ENCODE measurements at regions not wholly inside any gene's neighbourhood (a gene's known extent, or its start where the extent isn't known, plus 50 kb on each side); places are given as distances from the start of the nearest gene placed in this dataset.
"Not testable (repeated sequence)": the region's sequence is repeated elsewhere in the genome, so short reads cannot be mapped to it uniquely, and the experiment has no call there.

GRCh38 chr11:80702264-80702663, 1261.4 kb upstream of the TENM4 start:
- no peak for DNase-seq (ENCODE audit: low read depth, low spot score)
- Mint-ChIP-seq H3K4me3 (no peak overlapping the region), H3K4me1 (peaks cover 11% of the 10 kb centered on the region), H3K36me3 (ENCODE audit: low read depth) (peaks cover 2% of the 10 kb centered on the region), H3K27ac (ENCODE audit: unreplicated experiment) (no peak overlapping the region), H3K9me3 (peaks cover 6% of the 10 kb centered on the region), H3K27me3 (ENCODE audit: low read depth) (no peaks in the 10 kb centered on the region)
- no peak for TF ChIP-seq CTCF (conservative IDR thresholded peaks at IDR 0.05)

- Mint-ChIP-seq H3K36me3 (ENCODE audit: low read depth) (no peaks in the 10 kb centered on the region), H3K4me1 (peaks cover 11% of the 10 kb centered on the region), H3K27me3 (ENCODE audit: low read depth) (no peaks in the 10 kb centered on the region), H3K27ac (ENCODE audit: unreplicated experiment) (no peak overlapping the region), H3K4me3 (no peak overlapping the region), H3K9me3 (peaks cover 2% of the 10 kb centered on the region)
- no peak for DNase-seq (ENCODE audit: low read depth, low spot score)
- TF ChIP-seq CTCF (conservative IDR thresholded peaks at IDR 0.05) = no peak
Observed at GRCh38 chr11:80700386-80700785, 1259.6 kb upstream of the TENM4 start.

GRCh38 chr11:80699406-80700177, 1258.8 kb upstream of the TENM4 start:
- H3K27ac Mint-ChIP-seq (ENCODE audit: unreplicated experiment); H3K9me3 Mint-ChIP-seq; DNase-seq (ENCODE audit: low read depth, low spot score): not testable (repeated sequence)

GRCh38 chr11:80698637-80699036, 1257.8 kb upstream of the TENM4 start:
- Mint-ChIP-seq H3K4me3 (no peak overlapping the region), H3K27ac (ENCODE audit: unreplicated experiment) (no peak overlapping the region), H3K4me1 (peaks cover 11% of the 10 kb centered on the region), H3K9me3 (no peaks in the 10 kb centered on the region), H3K36me3 (ENCODE audit: low read depth) (no peaks in the 10 kb centered on the region), H3K27me3 (ENCODE audit: low read depth) (no peaks in the 10 kb centered on the region)
- TF ChIP-seq CTCF (conservative IDR thresholded peaks at IDR 0.05) = no peak
- DNase-seq (ENCODE audit: low read depth, low spot score) = no peak

More at GRCh38 chr11:80699406-80700177, 1258.8 kb upstream of the TENM4 start:
- not testable (repeated sequence) for H3K27me3 Mint-ChIP-seq (ENCODE audit: low read depth); H3K36me3 Mint-ChIP-seq (ENCODE audit: low read depth); H3K4me3 Mint-ChIP-seq
- peaks cover 11% of the 10 kb centered on the region for H3K4me1 Mint-ChIP-seq

- Mint-ChIP-seq H3K4me3 (no peak overlapping the region), H3K4me1 (peaks cover 2% of the 10 kb centered on the region), H3K9me3 (no peaks in the 10 kb centered on the region), H3K27ac (ENCODE audit: unreplicated experiment) (no peak overlapping the region), H3K27me3 (ENCODE audit: low read depth) (no peaks in the 10 kb centered on the region), H3K36me3 (ENCODE audit: low read depth) (no peaks in the 10 kb centered on the region)
- DNase-seq (ENCODE audit: low read depth, low spot score) = no peak
- TF ChIP-seq CTCF (conservative IDR thresholded peaks at IDR 0.05) = no peak
Observed at GRCh38 chr11:80694385-80694784, 1253.6 kb upstream of the TENM4 start.

- Mint-ChIP-seq H3K27ac (ENCODE audit: unreplicated experiment) (no peak overlapping the region), H3K4me3 (no peak overlapping the region), H3K27me3 (ENCODE audit: low read depth) (no peaks in the 10 kb centered on the region), H3K4me1 (no peaks in the 10 kb centered on the region), H3K36me3 (ENCODE audit: low read depth) (no peaks in the 10 kb centered on the region), H3K9me3 (peaks cover 2% of the 10 kb centered on the region)
- DNase-seq (ENCODE audit: low read depth, low spot score) = no peak
- TF ChIP-seq CTCF (conservative IDR thresholded peaks at IDR 0.05) = no peak
Observed at GRCh38 chr11:80687941-80688340, 1247.1 kb upstream of the TENM4 start.

Data from neural crest cell (in vitro differentiated cells).